ENCODE measurements at regions not wholly inside any gene's neighbourhood (a gene's known extent, or its start where the extent isn't known, plus 50 kb on each side); places are given as distances from the start of the nearest gene placed in this dataset.

DNA sequence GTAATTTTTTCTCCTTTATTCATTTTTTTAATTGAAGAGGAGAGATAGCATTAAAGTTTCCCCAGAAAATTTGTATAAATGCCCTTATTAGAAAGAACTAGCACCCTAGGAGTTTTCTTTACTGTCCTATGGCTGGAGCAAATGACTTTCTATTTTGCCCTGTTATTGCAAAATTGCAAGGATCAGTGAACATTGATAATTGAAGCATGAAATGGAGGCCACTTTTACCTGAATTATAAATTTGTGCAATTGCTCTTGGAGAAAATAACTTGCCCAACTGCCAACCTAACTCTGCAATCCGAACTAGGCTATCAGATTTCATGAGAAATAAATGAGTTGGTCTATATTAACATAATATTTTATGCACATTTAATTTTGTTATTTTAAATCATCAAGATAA, 111.9 kb downstream of the MTRR start:
- 63 to 81% (median 71%) methylated on average over 1 of the region's 1 CpG for WGBS, 4 donors
- no peak for TF ChIP-seq POLR2A (IDR thresholded peaks at IDR 0.05)
- TF ChIP-seq, protein P1, sequence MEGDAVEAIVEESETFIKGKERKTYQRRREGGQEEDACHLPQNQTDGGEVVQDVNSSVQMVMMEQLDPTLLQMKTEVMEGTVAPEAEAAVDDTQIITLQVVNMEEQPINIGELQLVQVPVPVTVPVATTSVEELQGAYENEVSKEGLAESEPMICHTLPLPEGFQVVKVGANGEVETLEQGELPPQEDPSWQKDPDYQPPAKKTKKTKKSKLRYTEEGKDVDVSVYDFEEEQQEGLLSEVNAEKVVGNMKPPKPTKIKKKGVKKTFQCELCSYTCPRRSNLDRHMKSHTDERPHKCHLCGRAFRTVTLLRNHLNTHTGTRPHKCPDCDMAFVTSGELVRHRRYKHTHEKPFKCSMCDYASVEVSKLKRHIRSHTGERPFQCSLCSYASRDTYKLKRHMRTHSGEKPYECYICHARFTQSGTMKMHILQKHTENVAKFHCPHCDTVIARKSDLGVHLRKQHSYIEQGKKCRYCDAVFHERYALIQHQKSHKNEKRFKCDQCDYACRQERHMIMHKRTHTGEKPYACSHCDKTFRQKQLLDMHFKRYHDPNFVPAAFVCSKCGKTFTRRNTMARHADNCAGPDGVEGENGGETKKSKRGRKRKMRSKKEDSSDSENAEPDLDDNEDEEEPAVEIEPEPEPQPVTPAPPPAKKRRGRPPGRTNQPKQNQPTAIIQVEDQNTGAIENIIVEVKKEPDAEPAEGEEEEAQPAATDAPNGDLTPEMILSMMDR (IDR thresholded peaks at IDR 0.05) = no peak
- Histone ChIP-seq H3K4me1 (replicated peaks in 1 of 2) (no peaks in the 10 kb centered on the region), H3K9me3 (replicated peaks in 1 of 3) (no peaks in the 10 kb centered on the region), H3K4me3 (no peak overlapping the region), H3K36me3 (replicated peaks in 1 of 2) (no peaks in the 10 kb centered on the region), H3K27ac (no peak overlapping the region), H3K27me3 (no peaks in the 10 kb centered on the region)
- intact Hi-C loops (cut with DNase I) = no loop called here
- DNase-seq = no peak

DNA sequence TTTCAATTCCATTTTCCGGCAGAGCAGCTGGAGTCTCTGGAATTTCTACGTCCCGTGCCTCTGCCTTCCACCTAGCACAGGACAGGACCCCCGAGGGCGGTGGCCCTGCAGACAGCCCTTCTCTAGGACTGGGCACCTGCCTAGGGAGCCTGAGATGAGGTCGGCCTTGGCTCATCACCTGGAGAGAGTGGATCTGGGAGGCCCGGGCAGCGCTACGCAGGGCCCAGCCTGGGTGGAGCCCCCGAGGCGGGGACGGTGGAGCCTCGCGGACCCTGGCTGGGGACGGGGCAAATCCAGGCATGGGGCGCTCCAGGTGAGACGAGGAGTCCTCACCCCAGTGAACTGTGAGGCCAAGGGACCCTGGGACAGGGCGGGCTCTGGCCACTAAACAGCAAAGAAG, 114.5 kb downstream of the MTRR start:
- intact Hi-C loops (cut with DNase I) = no loop called here
- Histone ChIP-seq H3K4me3 (no peak overlapping the region), H3K27me3 (no peaks in the 10 kb centered on the region), H3K4me1 (replicated peaks in 1 of 2) (no peaks in the 10 kb centered on the region), H3K36me3 (replicated peaks in 1 of 2) (no peaks in the 10 kb centered on the region), H3K27ac (no peak overlapping the region), H3K9me3 (replicated peaks in 1 of 3) (no peaks in the 10 kb centered on the region)
- WGBS, 4 donors = 79 to 94% (median 88%) methylated on average over 15 to 18 of the region's 18 CpGs
- DNase-seq = no peak
- TF ChIP-seq, protein P1 (IDR thresholded peaks at IDR 0.05) = no peak
- no peak for TF ChIP-seq POLR2A (IDR thresholded peaks at IDR 0.05)

DNA sequence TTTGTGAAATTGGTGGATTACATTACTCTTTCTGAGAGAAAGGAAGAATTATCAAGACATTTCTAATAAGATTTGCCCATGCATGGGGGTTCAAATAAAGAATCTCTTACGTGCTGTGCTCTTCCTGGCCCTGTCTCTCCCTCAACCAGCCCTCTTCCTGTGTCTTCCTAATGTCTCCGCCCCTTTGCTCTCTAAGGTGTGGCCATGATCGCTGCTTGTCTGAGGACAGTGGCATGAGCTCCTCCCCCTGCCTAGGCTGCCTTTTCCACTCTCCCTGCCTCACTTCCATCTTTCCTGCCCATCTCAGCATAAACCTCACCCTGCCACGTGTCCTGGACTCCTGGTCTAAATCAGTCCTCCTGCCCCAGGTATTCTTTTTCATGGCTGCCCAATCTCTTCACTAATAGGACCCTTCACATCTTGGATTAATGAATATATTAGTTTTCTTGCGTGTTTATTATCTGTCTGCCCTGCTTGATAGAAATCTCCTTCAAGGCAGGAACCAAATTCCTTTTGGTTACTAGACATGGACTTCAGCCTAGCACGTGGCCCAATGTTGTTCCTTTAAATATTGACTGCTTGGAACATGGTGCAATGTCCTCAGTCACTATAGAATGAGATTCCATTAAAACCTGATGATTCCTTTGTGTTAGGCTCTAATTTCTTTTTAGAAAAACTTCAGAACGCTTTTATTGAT, 122.3 kb downstream of the MTRR start:
- H3K9me3 ChIP-seq (replicated peaks in 1 of 3) = no peaks in the 10 kb centered on the region
- no peaks in the 10 kb centered on the region for H3K36me3 ChIP-seq (replicated peaks in 1 of 2)
- no peak overlapping the region for H3K4me3 ChIP-seq
- H3K27ac ChIP-seq = no peak overlapping the region
- no peak for DNase-seq
- intact Hi-C loops (cut with DNase I) = no loop called here
- no peak for TF ChIP-seq POLR2A (IDR thresholded peaks at IDR 0.05)
- TF ChIP-seq, protein P1 (IDR thresholded peaks at IDR 0.05) = no peak
- H3K4me1 ChIP-seq (replicated peaks in 1 of 2) = no peaks in the 10 kb centered on the region
- whole genome bisulfite sequencing, 4 donors = 66 to 71% (median 69%) methylated on average over 7 of the region's 7 CpGs
- H3K27me3 ChIP-seq = no peaks in the 10 kb centered on the region

DNA sequence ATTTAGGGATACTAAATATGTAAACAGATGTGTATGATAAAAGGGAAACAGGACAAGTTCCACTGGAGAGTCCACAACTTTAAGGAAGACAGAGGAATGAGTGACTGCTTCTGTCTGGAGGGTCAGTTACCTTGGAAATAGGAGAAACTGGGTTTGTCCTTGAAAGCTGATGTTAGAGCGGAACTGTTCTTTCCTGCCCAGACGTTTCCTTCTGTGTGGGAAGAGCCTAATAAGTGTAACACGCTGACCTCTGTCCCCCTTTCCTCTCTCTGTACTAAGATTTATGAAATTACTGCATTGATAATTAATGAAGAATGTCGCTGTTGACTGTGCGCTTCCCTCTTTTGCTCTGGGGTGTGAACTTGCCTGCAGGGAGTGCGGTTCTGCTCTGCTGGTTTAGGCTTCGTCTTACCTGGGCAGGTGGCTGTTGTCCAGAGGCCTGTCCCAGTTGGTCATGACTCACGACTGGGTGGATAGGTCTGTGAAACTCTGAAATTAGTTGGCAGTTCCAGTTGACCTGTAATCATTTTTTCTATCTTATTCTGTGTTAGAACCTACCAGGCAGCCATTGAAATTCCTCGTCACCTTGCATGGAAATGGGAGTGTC, 126.8 kb downstream of the MTRR start:
- Histone ChIP-seq H3K27me3 (no peaks in the 10 kb centered on the region), H3K9me3 (replicated peaks in 1 of 3) (no peaks in the 10 kb centered on the region), H3K4me1 (replicated peaks in 1 of 2) (no peaks in the 10 kb centered on the region), H3K4me3 (no peak overlapping the region), H3K36me3 (replicated peaks in 1 of 2) (no peaks in the 10 kb centered on the region), H3K27ac (no peak overlapping the region)
- intact Hi-C loops (cut with DNase I) = no loop called here
- no peak for DNase-seq
- TF ChIP-seq, protein P1 (IDR thresholded peaks at IDR 0.05) = no peak
- no peak for TF ChIP-seq POLR2A (IDR thresholded peaks at IDR 0.05)
- WGBS, 4 donors = 63 to 74% (median 69%) methylated on average over 9 of the region's 9 CpGs
